Tibial nerve (tissue), 4 donors: ENCODE measurements at regions not wholly inside any gene's neighbourhood (a gene's known extent, or its start where the extent isn't known, plus 50 kb on each side); places are given as distances from the start of the nearest gene placed in this dataset.

Experiments
- DNase-seq, 2 donors: peaks; one replicate each; pipeline ENCODE4 v3.0.0-alpha.2; 2019; ENCODE audit warnings: low spot score in 2 of 2
- H3K27ac ChIP-seq, 4 donors: fragments of 200-600 bp; sonication (generic) in 3 of 4; one replicate each; pipeline ENCODE4 v1.5.1; 2017 to 2019; ENCODE audit warnings: mild to moderate bottlenecking in 1 of 4
- H3K27me3 ChIP-seq, 2 donors: fragments of 200-600 bp; sonication (generic) in 1 of 2; one replicate each; pipeline versions ENCODE4 v1.5.1 to v1.6.0; 2017 to 2019
- H3K36me3 ChIP-seq, 3 donors: fragments of 200-600 bp; sonication (generic); one replicate each; pipeline ENCODE4 v1.5.1; 2018 to 2019
- H3K4me1 ChIP-seq, 4 donors: fragments of 200-600 bp; sonication (generic) in 3 of 4; one replicate each; pipeline ENCODE4 v1.5.1; 2017 to 2019
- H3K4me3 ChIP-seq, 4 donors: fragments of 200-600 bp; sonication (generic) in 3 of 4; one replicate each; pipeline ENCODE4 v1.5.1; 2017 to 2019; ENCODE audit warnings: mild to moderate bottlenecking in 1 of 4, moderate library complexity in 1 of 4
- H3K9me3 ChIP-seq, 4 donors: fragments of 200-600 bp; sonication (generic) in 3 of 4; one replicate each; pipeline ENCODE4 v1.5.1; 2017 to 2019
- EP300 ChIP-seq, 2 donors: sonication (generic); formaldehyde crosslinking; IDR thresholded peaks; one replicate each; pipeline ENCODE4 v1.6.1; 2017; ENCODE audit warnings: antibody characterized with exemption in 2 of 2, mild to moderate bottlenecking in 1 of 2
- POLR2A ChIP-seq, 2 donors: fragments of 450-650 bp; IDR thresholded peaks; one replicate each; pipeline ENCODE4 v1.6.1; 2017; ENCODE audit warnings: antibody characterized with exemption in 2 of 2, mild to moderate bottlenecking in 2 of 2, moderate library complexity in 2 of 2
- WGBS, 2 donors: methylation state at CpG; one replicate each; pipeline ENCODE4 v1.1.5; 2018; 5-methylcytosine and 5-hydroxymethylcytosine counted together
- TF ChIP-seq, protein P1 (sequence below), 5 experiments: fragments of 200-600 bp in 3 of 5; fragments of 450-650 bp in 2 of 5; sonication (generic) in 3 of 5; IDR thresholded peaks; one replicate each; pipeline ENCODE4 v1.5.1; 2016 to 2019; ENCODE audit warnings: antibody characterized with exemption in 5 of 5, mild to moderate bottlenecking in 3 of 5, moderate library complexity in 2 of 5

DNA sequence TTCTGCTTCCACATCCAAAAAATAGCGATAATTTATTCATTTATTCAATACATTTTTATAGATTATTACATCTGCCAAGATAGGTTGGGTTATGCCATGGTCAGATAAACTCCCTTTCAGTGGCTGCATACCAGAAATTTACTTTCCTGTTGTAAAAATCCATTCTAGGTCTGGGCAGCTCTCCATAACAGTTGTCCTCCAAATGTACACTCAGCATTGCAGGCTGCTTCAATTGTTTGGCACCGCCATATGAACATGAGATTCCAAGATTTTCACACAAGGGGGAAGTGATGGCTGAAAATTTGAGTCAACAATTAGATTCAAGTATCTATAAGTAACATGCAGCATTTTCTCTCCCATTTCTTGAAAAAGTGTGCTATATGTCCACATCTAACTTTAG lies 568.7 kb downstream of the ETV1 start:
- Histone ChIP-seq H3K27ac (no peak overlapping the region), H3K36me3 (no peaks in the 10 kb centered on the region), H3K4me1 (no peaks in the 10 kb centered on the region), H3K27me3 (no peaks in the 10 kb centered on the region), H3K4me3 (no peak overlapping the region), H3K9me3 (peaks cover 0 to 16% (median 0%) of the 10 kb centered on the region in 4 donors)
- DNase-seq, result no peak
- 94 to 99% methylated on average over 2 of the region's 2 CpGs for WGBS, 2 donors
- TF ChIP-seq POLR2A (IDR thresholded peaks at IDR 0.05), result no peak

DNA sequence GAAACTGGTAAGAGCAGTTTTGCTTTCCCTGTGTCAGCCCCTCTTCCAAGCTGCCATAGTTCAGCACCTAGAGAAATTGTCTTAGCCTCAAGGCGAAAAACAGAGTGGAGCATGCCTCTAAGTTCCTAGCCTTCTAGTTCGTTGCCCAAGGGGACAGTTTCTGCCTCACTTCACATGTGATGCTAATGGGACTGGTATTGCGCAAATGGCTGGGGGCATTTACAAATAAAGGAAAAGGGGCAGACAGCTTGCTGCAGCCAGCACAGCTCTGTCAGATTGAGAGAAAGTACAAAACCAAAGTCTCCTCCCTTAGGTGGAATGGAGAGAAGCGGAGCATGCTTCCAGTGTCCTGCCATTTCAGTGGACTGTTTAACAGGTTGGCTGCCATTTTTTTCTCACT lies 567.7 kb downstream of the ETV1 start:
- H3K9me3 ChIP-seq, result peaks cover 0 to 16% (median 0%) of the 10 kb centered on the region in 4 donors
- no peaks in the 10 kb centered on the region for H3K27me3 ChIP-seq
- no peak overlapping the region for H3K27ac ChIP-seq
- H3K36me3 ChIP-seq, result no peaks in the 10 kb centered on the region
- DNase-seq, result no peak
- WGBS, 2 donors, result 93 to 96% methylated on average over 4 of the region's 4 CpGs
- H3K4me3 ChIP-seq, result no peak overlapping the region
- TF ChIP-seq, protein P1, sequence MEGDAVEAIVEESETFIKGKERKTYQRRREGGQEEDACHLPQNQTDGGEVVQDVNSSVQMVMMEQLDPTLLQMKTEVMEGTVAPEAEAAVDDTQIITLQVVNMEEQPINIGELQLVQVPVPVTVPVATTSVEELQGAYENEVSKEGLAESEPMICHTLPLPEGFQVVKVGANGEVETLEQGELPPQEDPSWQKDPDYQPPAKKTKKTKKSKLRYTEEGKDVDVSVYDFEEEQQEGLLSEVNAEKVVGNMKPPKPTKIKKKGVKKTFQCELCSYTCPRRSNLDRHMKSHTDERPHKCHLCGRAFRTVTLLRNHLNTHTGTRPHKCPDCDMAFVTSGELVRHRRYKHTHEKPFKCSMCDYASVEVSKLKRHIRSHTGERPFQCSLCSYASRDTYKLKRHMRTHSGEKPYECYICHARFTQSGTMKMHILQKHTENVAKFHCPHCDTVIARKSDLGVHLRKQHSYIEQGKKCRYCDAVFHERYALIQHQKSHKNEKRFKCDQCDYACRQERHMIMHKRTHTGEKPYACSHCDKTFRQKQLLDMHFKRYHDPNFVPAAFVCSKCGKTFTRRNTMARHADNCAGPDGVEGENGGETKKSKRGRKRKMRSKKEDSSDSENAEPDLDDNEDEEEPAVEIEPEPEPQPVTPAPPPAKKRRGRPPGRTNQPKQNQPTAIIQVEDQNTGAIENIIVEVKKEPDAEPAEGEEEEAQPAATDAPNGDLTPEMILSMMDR (IDR thresholded peaks at IDR 0.05), result no peak
- H3K4me1 ChIP-seq, result no peaks in the 10 kb centered on the region

DNA sequence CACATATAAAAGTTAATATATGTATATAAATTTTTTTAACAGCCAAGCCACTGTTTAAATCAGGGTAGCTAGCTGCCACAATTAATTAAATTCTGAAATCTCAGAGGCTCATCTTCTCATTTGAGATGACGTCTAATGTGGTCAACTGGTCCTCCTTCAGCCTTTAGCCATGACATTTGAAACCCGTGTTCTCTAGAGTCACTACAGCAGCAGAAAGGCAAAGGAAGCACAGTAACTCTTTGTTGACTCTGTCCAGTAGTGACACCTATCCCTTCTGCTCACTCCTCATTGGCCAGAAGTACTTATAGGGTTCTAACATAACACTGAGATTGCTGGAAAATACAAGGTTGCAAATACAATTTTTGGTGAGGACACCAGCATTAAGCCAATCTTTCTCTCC lies 555.5 kb downstream of the ETV1 start:
- 68 to 84% methylated on average over 2 of the region's 2 CpGs for WGBS, 2 donors
- H3K4me3 ChIP-seq, result no peak overlapping the region

DNA sequence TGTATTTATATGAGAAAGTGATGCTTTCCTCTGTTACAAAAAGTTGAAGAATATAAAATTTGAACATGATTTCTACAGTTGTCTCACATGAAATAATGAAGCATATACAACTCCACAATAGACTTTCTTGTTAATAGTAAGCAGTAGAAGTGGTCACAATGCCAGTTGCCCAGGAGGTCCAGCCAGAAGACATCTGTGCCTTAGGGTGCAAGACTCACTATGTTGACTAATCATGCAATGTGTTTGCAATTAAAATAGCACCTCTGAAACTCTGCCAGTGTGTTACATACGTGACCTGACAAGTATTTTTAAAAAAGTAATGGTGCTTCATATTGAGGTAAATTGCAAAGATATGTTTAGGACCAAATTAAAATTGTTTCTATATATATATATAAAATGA lies 547.2 kb downstream of the ETV1 start:
- TF ChIP-seq, protein P1 (IDR thresholded peaks at IDR 0.05), result no peak
- TF ChIP-seq POLR2A (IDR thresholded peaks at IDR 0.05), result no peak
- no peak for TF ChIP-seq EP300 (IDR thresholded peaks at IDR 0.05)
- H3K9me3 ChIP-seq, result no peaks in the 10 kb centered on the region
- no peaks in the 10 kb centered on the region for H3K27me3 ChIP-seq
- no peak for DNase-seq
- no peaks in the 10 kb centered on the region for H3K36me3 ChIP-seq
- H3K27ac ChIP-seq, result no peak overlapping the region
- WGBS, 2 donors, result 54 to 61% methylated on average over 1 of the region's 1 CpG
- H3K4me1 ChIP-seq, result no peaks in the 10 kb centered on the region
- no peak overlapping the region for H3K4me3 ChIP-seq

More for the DNA sequence above, 555.5 kb downstream of the ETV1 start:
- Histone ChIP-seq H3K9me3 (no peaks in the 10 kb centered on the region), H3K27ac (no peak overlapping the region), H3K27me3 (no peaks in the 10 kb centered on the region), H3K36me3 (no peaks in the 10 kb centered on the region), H3K4me1 (peaks cover 0 to 5% (median 0%) of the 10 kb centered on the region in 4 donors)
- no peak for DNase-seq
- no peak for TF ChIP-seq POLR2A (IDR thresholded peaks at IDR 0.05)
- TF ChIP-seq, protein P1 (IDR thresholded peaks at IDR 0.05), result no peak
- no peak for TF ChIP-seq EP300 (IDR thresholded peaks at IDR 0.05)

DNA sequence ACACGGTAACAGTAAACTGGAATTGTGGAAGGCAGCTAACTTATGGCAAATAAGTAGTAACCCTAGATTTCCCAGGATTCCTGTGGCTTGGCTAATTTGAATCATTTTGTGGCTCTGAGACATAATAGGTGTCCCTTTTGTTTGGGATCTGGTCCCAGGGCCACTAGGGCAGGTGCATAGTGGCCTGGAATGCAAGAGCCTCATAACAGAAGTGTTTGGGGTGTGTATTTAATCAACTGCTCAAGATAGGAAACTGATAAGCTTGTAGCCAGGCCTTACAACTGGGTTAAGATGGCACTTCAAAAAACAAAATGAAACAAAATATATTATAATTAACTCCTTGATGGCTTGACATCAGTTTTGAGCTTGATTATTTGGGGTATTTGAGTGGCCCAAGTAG lies 541.8 kb downstream of the ETV1 start:
- H3K27ac ChIP-seq, result no peak overlapping the region
- DNase-seq, result no peak
- no peaks in the 10 kb centered on the region for H3K27me3 ChIP-seq
- no peaks in the 10 kb centered on the region for H3K4me1 ChIP-seq
- no peaks in the 10 kb centered on the region for H3K36me3 ChIP-seq
- TF ChIP-seq EP300 (IDR thresholded peaks at IDR 0.05), result no peak
- TF ChIP-seq POLR2A (IDR thresholded peaks at IDR 0.05), result no peak
- TF ChIP-seq, protein P1 (IDR thresholded peaks at IDR 0.05), result no peak
- no peak overlapping the region for H3K4me3 ChIP-seq
- WGBS, 2 donors, result 92 to 96% methylated on average over 1 of the region's 1 CpG
- no peaks in the 10 kb centered on the region for H3K9me3 ChIP-seq

DNA sequence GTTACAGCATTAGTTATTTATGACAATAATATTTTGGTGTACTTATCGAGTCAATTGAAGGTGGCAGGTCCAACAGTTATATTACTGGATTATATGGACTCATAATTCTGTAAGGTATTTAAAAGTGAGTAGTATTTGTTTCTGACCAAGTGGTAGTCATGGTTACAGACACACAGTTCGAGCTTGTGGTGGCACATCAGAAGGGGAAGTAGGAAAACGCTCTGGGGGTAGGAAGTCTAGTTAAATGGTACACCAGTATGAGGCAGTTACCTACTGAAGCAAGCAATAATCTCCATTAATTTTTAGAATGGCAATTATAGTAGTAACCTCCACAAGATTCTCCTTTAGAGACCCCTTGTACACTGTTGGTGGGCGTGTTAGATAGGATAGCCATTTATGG lies 541.2 kb downstream of the ETV1 start:
- no peaks in the 10 kb centered on the region for H3K36me3 ChIP-seq
- TF ChIP-seq, protein P1 (IDR thresholded peaks at IDR 0.05), result no peak
- H3K27ac ChIP-seq, result no peak overlapping the region
- H3K27me3 ChIP-seq, result no peaks in the 10 kb centered on the region
- no peak for DNase-seq
- no peaks in the 10 kb centered on the region for H3K4me1 ChIP-seq
- H3K9me3 ChIP-seq, result no peaks in the 10 kb centered on the region
- H3K4me3 ChIP-seq, result no peak overlapping the region
- WGBS, 2 donors, result 77 to 78% methylated on average over 4 of the region's 4 CpGs
